Posterior cingulate gyrus (tissue), 11 donors: ENCODE measurements at regions not wholly inside any gene's neighbourhood (a gene's known extent, or its start where the extent isn't known, plus 50 kb on each side); places are given as distances from the start of the nearest gene placed in this dataset.

ENCODE experiments used
- DNase-seq, 10 donors: peaks; one replicate each; pipeline versions ENCODE4 v3.0.0 to v3.0.0-alpha.2; 2020 to 2021; ENCODE audit warnings: mixed read lengths in 3 of 10
- intact Hi-C: fragments of 100-400 bp; cut with DNase I; formaldehyde crosslinking; loops from one replicate; pipeline ENCODE4 v1.15.1; 2023

DNA sequence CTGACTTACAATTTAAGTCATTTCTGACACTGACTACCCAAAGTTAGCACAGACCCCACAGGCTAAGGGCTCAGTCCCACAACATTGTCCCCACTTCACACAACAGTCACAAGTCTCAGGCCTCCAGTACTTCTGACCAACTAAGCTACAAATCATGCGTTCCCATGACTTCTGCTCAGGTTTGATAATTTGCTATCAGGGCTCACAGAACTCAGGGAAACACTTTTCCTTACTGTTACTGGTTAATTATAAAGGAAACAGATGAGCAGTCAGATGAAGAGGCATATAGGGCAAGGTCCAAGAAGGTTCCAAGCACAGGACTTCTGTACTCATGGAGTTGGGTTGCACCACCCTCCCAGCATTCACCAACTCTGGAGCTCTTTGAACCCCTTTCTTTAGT is 151.2 kb upstream of the TNR start:
- no peak for DNase-seq
- intact Hi-C loops = no loop called here

- no peak for DNase-seq
- intact Hi-C loops = no loop called here
These were observed 149.8 kb upstream of the TNR start for GRCh38 chr1:175893192-175893591.

- DNase-seq = no peak
- intact Hi-C loops = no loop called here
These were observed 149.3 kb upstream of the TNR start for GRCh38 chr1:175892686-175893085.

DNA sequence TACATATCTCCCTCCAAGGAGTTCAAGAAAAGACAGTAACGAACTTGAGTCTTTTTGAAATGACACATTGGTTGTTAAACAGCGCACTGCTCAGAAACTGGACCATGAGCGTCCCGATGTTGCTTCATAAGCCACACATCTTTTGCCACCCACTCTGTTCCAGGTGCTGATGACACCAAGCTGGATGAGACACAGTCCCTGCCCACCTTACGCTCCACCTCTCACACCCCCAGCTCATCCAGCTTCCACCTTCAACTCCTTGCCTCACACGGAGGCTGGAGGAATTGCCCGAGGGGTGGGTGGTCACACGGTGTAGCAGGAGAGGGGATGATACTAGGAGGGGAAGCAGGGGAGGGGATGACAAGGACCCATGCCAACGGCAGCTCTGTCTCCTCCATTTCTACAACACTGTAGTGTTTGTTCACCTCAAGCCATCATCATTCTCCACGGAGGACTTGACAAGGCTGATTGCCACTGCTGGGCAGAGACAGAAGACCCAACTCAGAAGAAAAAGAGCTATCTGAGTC is 148.5 kb upstream of the TNR start:
- DNase-seq = peak in 1 of 10 donors; percentile 57
- intact Hi-C loops = no loop called here

GRCh38 chr1:175890958-175891357 is 147.6 kb upstream of the TNR start:
- DNase-seq = no peak
- intact Hi-C loops = no loop called here

GRCh38 chr1:175889848-175890247 is 146.5 kb upstream of the TNR start:
- intact Hi-C loops = loop anchor here (5.0 to 10.0 kb wide), 4 partner anchors 148 to 515 kb away; partner anchors contain the start of gene TNR
- no peak for DNase-seq

DNA sequence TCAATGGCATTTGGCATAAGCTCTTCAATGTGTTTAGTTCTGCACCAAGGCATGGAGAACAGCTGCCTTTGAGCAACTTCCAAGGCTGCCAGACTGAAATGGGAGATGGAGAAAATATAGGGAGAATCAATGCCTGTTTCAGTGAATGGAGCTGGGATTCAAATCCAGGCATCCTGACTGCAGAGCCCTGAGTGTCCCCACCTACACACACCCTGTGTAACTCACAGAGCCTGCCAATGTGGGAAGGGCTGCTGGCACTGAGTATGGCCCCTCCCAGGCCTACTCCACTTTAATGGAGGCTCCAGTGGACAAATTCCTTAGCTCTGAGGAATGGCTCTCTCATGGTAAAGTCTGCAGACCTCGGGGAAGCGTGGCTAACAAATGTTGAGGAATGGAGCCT is 145.6 kb upstream of the TNR start:
- intact Hi-C loops = loop anchor here (5.0 to 10.0 kb wide), 4 partner anchors 147 to 514 kb away; partner anchors contain the start of gene TNR
- peak in 4 of 10 donors; percentile 41 to 90 (median 84) for DNase-seq

DNA sequence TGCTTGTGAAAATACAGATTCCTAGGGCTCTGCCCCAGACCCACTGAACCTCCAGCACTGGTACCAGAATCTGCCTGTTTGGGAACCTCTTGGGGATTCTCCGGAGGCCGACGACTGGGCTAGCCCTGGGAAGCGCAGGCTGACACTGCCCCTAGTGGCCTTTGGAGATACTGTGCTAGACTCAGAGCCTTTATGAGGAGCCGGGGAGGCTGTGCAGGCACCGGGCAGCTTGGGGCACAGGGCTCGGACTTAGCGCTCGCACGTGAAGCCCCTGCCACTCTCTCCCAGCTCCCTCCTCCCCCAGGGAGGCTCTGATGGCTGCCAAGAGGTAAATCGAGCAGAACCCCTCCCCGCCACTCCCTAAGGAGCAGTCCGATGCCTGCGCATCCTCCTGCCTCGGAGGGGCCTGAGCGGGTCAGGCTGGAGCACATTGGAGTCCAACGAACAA is 144.6 kb upstream of the TNR start:
- intact Hi-C loops = loop anchor here (5.0 to 10.0 kb wide), 4 partner anchors 146 to 513 kb away; partner anchors contain the start of gene TNR
- DNase-seq = peak; percentile 61 to 98 (median 82)

GRCh38 chr1:175887521-175887920 is 144.1 kb upstream of the TNR start:
- no peak for DNase-seq
- intact Hi-C loops = loop anchor here (5.0 to 10.0 kb wide), 4 partner anchors 145 to 513 kb away; partner anchors contain the start of gene TNR

DNA sequence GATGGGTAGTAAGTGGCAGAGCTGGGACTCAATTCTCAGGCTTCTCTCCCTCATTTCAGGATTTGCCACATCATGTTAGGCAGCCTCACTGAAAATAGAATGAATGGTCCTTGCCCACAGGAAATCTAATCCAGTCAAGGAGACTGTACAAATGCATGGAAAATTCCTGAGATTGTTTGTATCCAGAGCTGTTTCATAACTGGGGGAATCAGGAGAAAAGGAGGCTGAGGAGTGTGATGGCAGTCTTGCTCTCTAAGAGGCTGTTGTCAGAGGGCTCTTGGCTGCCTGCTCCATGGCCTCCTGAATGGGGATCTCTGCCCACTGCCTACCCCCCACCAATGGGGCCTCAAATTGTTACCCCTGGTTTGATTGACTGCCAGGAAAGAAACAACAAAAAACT is 141.9 kb upstream of the TNR start:
- intact Hi-C loops = loop anchor here (5.0 to 10.0 kb wide), 4 partner anchors 143 to 511 kb away; partner anchors contain the start of gene TNR
- no peak for DNase-seq

DNA sequence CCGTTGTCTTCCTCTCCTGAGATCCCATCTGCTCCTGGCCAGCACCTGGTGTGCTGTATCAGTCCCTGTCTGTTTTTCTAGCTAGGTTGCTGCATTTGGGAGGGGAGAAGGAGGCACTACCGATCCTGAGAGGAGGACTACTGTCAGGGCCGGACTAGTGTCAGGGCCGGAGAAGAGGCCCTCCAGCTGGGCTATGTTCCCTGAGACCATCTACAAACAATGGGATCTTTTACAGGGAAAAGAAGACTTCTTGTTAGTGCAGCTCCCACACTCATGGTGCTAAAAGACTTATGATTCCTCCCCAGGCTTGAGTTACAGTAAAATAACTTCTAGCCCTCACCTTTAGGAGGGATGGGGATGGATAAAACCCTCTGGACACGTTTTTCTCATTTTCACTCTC is 141.0 kb upstream of the TNR start:
- DNase-seq = no peak
- intact Hi-C loops = loop anchor here (10.0 kb wide), 2 partner anchors 390 to 510 kb away; no protein-coding TSS in a partner anchor

GRCh38 chr1:175882192-175882591 is 138.8 kb upstream of the TNR start:
- intact Hi-C loops = loop anchor here (10.0 kb wide), 2 partner anchors 387 to 507 kb away; no protein-coding TSS in a partner anchor
- DNase-seq = no peak

DNA sequence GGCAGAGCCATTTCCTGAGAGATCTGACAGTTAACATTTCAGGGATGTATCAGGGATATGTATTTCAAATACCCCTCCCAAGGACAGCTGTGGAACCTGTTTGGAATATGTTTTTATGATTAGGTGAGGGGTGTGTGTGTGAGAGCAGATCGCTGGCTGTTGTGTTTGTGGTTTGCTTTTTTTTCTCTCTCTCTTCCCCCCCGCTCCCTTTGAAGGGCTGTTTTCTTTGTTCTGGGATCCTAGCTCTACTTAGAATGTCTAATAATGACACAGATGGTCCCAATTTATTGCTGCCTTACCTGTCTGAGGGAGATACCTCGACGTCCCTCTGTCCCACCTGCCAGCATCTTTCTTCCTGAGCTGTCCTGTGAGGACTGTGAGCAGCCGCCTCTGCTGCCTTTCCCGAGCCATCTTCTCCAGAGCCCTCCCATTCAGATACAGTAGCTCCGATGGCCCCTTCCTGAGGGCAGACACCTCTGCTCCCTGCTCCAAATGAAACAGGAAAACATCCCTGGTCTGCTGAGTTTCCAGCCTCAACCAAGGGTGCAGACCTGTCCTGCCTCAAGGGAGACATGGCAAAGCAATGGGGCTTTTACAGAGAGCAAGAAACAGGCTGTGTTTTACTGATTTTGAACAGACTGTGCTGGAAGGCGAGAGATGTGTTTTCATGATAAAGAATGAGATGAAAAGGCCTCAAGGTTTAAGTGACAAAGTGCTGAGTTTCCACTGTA is 138.0 kb upstream of the TNR start:
- DNase-seq = no peak
- intact Hi-C loops = loop anchor here (10.0 kb wide), 2 partner anchors 387 to 507 kb away; no protein-coding TSS in a partner anchor

DNA sequence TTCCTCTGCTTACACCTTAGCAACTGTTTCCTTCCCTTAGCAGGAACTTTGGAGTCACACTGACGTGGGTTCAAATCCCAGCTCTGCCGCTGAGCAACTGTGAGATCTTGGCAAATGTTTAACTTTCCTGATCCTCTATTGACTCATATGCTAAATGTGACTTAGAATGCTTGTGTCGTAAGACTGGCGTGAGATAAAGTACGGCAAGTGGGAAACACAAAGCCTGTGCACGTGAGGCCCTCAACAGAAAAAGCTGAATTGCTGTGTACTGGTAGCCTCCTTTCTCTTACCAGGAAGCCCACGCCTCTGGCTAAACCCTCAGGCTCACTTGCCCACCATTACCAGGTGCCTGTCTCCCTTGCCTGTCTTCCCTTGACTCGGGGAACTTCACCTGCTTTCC is 135.4 kb upstream of the TNR start:
- DNase-seq = no peak
- intact Hi-C loops = no loop called here

- intact Hi-C loops = no loop called here
- DNase-seq = peak in 8 of 10 donors; percentile 50 to 94 (median 67)
These were observed 134.7 kb upstream of the TNR start for GRCh38 chr1:175877939-175878737.

- intact Hi-C loops = no loop called here
- DNase-seq = peak in 1 of 10 donors; percentile 64
These were observed 132.2 kb upstream of the TNR start for GRCh38 chr1:175875556-175875955.

DNA sequence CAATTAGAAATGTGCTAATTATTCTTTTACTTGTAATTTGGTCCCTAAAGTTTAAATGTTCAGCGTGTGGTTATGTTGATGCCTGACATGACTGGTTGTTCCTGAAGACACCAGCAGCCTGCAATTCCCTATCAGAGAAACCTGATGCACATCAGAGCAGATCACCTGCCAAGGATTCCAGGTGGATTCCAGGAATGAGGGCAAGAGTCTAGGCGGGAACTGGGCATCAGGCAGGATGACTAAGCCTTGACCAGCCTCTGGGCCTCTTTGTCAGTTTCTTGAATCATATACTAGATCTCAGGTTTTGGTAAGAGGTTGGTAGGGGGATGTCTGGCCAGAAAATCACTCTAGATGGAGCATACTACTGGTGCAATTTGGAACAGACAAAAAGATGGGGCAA is 130.7 kb upstream of the TNR start:
- DNase-seq = peak in 1 of 10 donors; percentile 5
- intact Hi-C loops = no loop called here

DNA sequence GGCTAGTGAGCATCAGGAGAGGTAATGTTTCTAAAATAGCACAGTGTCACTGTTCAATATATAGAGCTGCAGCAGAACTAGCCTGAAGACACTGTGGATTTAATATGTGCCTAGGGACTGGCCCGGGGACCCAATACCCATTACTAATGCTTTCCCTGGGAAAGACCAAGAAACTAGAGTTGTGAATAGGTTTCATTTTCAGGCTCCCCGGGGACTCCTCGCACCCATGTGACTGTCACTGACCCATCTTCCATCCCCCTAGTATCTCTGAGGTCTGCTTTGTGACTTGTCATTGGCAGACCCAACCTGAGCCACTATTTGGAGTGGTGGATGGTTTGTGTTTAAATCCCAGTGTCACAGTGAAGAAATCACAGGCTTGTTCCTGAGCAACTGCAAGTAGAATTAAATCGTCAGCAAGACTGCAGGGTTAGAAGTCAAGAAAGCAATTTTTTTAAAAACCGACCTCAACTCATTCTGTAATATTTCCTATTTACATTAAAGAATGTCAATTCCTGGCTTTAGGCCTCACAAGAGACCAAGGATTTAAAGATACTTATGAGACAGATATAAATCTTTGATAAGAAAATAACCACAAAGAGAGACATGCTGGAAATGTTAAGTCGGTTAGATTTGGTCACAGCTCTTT is 130.0 kb upstream of the TNR start:
- DNase-seq = peak in 1 of 10 donors; percentile 36
- intact Hi-C loops = no loop called here

DNA sequence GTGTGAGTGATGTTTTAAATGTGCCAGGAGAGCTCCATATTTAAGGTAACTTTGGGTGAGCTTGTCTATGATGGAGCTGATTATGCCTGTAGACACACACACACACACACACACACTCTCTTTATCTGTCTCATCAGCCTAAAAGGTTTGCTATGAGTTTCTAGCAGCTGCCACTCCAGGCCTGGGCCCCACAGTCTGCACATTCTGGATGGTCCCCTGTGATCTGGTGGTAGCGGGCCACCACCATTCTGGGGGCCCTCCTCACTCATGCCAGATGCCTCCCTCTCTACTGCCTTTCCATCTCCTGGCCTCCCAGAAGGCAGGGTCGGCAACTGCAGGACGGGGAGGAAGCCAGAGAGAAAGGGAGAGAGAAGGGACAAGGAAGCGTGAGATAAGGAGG is 129.2 kb upstream of the TNR start:
- intact Hi-C loops = no loop called here
- DNase-seq = peak in 1 of 10 donors; percentile 60

DNA sequence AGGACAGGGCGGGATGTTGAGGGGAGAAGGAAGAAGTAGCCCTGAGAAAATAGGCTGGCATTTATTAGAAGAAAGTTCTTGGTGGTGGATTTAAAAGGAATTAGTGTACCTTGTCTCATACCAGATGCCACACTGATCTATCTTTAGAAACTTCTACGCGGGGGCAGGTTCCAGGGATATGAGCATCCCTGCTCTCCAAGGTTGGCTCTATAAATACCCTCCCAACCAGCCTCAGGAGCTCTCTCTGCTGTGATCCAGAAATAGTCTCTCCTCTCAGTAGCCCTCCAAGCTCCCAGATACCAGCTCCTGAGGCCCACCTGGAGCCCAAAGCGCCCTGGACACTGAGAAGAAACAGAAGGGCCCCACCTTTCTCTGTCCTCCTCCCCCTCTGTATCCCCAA is 128.3 kb upstream of the TNR start:
- intact Hi-C loops = no loop called here
- peak in 1 of 10 donors; percentile 66 for DNase-seq
